ENCODE measurements at regions not wholly inside any gene's neighbourhood (a gene's known extent, or its start where the extent isn't known, plus 50 kb on each side); places are given as distances from the start of the nearest gene placed in this dataset.

DNA sequence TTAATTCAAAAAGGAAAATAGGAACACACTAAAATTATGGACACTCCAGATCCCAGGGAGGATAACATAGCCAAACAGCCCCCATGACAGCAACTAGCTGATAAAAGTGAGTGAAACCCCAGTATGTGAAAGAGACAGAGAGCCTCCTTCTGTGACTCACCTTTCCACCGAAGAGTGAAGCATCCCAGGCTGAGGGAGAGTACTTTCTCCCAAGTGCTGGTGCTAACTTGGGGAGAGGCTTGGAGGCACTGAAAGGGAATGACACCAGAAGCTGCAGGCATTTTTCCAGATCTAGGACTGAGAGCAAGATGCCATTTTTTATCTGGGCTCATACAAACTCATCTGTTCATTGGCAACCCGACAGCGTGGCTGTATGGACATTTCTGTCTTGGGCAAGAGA lies 339.8 kb downstream of the HTR1B start:
- TF ChIP-seq, protein P1, sequence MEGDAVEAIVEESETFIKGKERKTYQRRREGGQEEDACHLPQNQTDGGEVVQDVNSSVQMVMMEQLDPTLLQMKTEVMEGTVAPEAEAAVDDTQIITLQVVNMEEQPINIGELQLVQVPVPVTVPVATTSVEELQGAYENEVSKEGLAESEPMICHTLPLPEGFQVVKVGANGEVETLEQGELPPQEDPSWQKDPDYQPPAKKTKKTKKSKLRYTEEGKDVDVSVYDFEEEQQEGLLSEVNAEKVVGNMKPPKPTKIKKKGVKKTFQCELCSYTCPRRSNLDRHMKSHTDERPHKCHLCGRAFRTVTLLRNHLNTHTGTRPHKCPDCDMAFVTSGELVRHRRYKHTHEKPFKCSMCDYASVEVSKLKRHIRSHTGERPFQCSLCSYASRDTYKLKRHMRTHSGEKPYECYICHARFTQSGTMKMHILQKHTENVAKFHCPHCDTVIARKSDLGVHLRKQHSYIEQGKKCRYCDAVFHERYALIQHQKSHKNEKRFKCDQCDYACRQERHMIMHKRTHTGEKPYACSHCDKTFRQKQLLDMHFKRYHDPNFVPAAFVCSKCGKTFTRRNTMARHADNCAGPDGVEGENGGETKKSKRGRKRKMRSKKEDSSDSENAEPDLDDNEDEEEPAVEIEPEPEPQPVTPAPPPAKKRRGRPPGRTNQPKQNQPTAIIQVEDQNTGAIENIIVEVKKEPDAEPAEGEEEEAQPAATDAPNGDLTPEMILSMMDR (IDR thresholded peaks at IDR 0.05), result no peak
- TF ChIP-seq POLR2A (IDR thresholded peaks at IDR 0.05), result no peak
